ENCODE measurements at regions not wholly inside any gene's neighbourhood (a gene's known extent, or its start where the extent isn't known, plus 50 kb on each side); places are given as distances from the start of the nearest gene placed in this dataset.
"Not testable (repeated sequence)": the region's sequence is repeated elsewhere in the genome, so short reads cannot be mapped to it uniquely, and the experiment has no call there.

DNA sequence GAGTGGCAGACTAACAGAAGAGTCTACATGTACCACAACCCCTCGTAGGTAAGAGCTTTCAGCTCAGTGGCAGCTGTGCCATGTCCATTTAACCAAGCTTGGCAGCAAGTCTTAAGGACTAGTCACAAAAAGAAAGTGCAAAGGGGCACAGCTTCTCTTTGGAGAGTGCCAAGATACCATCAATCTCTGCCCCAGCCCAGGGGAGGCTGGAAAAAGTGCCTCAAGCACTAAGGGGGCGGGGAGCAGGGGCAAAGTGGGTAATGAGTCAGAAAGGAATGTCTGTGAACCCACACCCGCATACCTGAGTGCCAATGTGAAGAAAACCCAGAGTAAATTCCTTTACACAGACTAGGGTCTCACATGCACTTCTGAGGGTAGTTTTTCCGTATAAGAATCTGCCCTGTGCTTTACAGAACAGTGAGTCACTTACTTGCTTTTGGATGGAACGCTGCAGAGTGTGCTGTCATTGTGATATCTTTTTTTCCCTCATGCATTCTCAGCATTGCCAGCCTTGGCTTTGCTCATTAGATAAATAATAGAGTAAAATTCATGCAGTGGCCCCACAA, 219.8 kb downstream of the ZNF674 start:
- WGBS (ENCODE audit: insufficient coverage, insufficient read length): no CpG with 5 or more reads among the region's 5 CpGs
- no peak overlapping the region for H3K27ac ChIP-seq (ENCODE audit: low read length)
- DNase-seq (ENCODE audit: low read depth, low spot score): no peak
- H3K9me3 ChIP-seq (ENCODE audit: control insufficient read depth, insufficient read depth, low read length): no peaks in the 10 kb centered on the region
- no peaks in the 10 kb centered on the region for H3K27me3 ChIP-seq (ENCODE audit: control insufficient read depth, insufficient read depth, low read length)
- H3K4me1 ChIP-seq (ENCODE audit: control insufficient read depth, insufficient read depth, low read length): peaks cover 5% of the 10 kb centered on the region; the same call in 1 of the 2 replicates
- H3K36me3 ChIP-seq (ENCODE audit: control insufficient read depth, insufficient read depth, low read length): no peaks in the 10 kb centered on the region
- H3K4me3 ChIP-seq (ENCODE audit: low read length): no peak overlapping the region

GRCh38 chrX:46324166-46324565, 221.1 kb downstream of the ZNF674 start:
- no peak for DNase-seq (ENCODE audit: low read depth, low spot score)
- Histone ChIP-seq H3K9me3 (ENCODE audit: control insufficient read depth, insufficient read depth, low read length) (no peaks in the 10 kb centered on the region), H3K27me3 (ENCODE audit: control insufficient read depth, insufficient read depth, low read length) (no peaks in the 10 kb centered on the region), H3K4me1 (ENCODE audit: control insufficient read depth, insufficient read depth, low read length) (peaks cover 5% of the 10 kb centered on the region; the same call in 1 of the 2 replicates), H3K27ac (ENCODE audit: low read length) (no peak overlapping the region), H3K4me3 (ENCODE audit: low read length) (no peak overlapping the region), H3K36me3 (ENCODE audit: control insufficient read depth, insufficient read depth, low read length) (no peaks in the 10 kb centered on the region)
- WGBS (ENCODE audit: insufficient coverage, insufficient read length): no CpG with 5 or more reads among the region's 3 CpGs

DNA sequence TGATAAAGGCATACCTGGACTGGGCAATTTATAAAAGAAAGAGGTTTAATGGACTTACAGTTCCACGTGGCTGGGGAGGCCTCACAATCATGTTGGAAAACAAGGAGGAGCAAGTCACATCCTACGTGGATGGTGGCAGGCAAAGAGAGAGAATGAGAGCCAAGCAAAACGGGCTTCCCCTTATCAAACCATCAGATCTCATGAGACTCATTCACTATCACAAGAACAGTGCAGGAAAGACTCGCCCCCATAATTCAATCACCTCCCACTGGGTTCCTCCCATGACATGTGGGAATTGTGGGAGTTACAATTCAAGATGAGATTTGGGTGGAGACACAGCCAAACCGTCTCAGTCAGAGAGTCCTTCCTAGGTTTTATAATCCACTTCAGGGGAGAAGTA, 222.3 kb downstream of the ZNF674 start:
- not testable (repeated sequence) for H3K9me3 ChIP-seq (ENCODE audit: control insufficient read depth, insufficient read depth, low read length); H3K36me3 ChIP-seq (ENCODE audit: control insufficient read depth, insufficient read depth, low read length); DNase-seq (ENCODE audit: low read depth, low spot score); H3K27me3 ChIP-seq (ENCODE audit: control insufficient read depth, insufficient read depth, low read length); H3K4me3 ChIP-seq (ENCODE audit: low read length); H3K27ac ChIP-seq (ENCODE audit: low read length); H3K4me1 ChIP-seq (ENCODE audit: control insufficient read depth, insufficient read depth, low read length)
- no CpG with 5 or more reads among the region's 5 CpGs for WGBS (ENCODE audit: insufficient coverage, insufficient read length)

DNA sequence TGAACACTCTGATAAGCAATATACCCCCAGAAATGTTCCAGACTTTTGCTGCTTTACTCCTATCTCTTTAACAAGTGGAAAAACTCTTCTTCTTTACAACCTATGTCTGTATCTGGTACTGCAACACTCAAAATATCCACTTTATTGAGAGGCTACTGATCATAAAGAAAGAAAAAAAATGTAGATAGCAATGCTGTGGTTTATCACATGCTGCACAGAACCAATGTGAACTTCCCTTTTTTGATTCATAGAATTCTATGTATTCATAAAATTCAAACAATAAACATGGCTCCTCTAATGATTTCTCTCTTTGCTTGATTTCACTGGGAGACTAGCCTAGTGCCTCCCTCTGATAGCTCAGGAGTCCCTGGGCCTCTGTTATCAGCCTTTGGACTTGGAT, 223.5 kb downstream of the ZNF674 start:
- Histone ChIP-seq H3K4me1 (ENCODE audit: control insufficient read depth, insufficient read depth, low read length) (peaks cover 2% of the 10 kb centered on the region; the same call in 1 of the 2 replicates), H3K27ac (ENCODE audit: low read length) (no peak overlapping the region)
- DNase-seq (ENCODE audit: low read depth, low spot score): no peak

DNA sequence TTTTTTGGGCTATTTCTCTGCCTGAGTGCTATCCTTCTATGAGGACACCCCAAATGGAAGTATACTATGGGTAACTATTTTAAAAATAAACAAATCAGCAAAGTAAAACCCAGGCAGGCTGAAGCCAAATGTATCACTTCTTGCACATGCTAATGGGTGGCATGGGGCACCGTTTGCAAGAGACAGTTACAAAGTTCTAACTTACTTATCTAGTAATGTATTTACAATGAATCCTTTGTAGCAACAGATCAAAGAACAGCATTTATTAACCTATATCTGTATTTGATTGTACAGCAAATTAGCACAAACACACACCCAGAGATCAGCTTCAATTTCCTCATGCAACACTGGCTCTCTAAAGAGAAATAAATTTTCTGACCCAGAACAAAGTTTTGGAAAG, 225.5 kb downstream of the ZNF674 start:
- H3K9me3 ChIP-seq (ENCODE audit: control insufficient read depth, insufficient read depth, low read length): no peaks in the 10 kb centered on the region
- no peak for DNase-seq (ENCODE audit: low read depth, low spot score)
- H3K27ac ChIP-seq (ENCODE audit: low read length): no peak overlapping the region
- H3K4me1 ChIP-seq (ENCODE audit: control insufficient read depth, insufficient read depth, low read length): no peaks in the 10 kb centered on the region
- no peak overlapping the region for H3K4me3 ChIP-seq (ENCODE audit: low read length)
- H3K36me3 ChIP-seq (ENCODE audit: control insufficient read depth, insufficient read depth, low read length): no peaks in the 10 kb centered on the region
- H3K27me3 ChIP-seq (ENCODE audit: control insufficient read depth, insufficient read depth, low read length): no peaks in the 10 kb centered on the region
- no CpG with 5 or more reads among the region's 1 CpG for WGBS (ENCODE audit: insufficient coverage, insufficient read length)

More for the DNA sequence above, 223.5 kb downstream of the ZNF674 start:
- Histone ChIP-seq H3K4me3 (ENCODE audit: low read length) (no peak overlapping the region), H3K36me3 (ENCODE audit: control insufficient read depth, insufficient read depth, low read length) (no peaks in the 10 kb centered on the region), H3K27me3 (ENCODE audit: control insufficient read depth, insufficient read depth, low read length) (no peaks in the 10 kb centered on the region), H3K9me3 (ENCODE audit: control insufficient read depth, insufficient read depth, low read length) (no peaks in the 10 kb centered on the region)

DNA sequence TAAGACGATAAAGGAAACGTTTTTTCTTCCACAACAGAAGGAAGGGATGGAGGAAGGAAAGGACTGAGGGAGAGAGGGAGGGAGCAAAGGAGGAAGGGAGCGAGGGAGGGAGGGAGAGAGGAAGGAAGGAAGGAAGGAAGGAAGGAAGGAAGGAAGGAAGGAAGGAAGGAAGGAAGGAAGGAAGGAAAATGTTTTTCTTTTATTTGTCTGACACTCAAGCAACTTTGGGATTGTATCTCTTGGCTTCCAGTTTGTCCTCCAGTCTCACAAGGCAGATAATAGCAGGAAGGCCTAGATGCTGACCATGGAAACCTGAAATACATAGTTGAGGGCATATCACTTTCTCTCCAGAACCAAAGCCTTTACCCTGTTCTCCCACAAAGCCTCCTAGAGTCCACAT, 226.7 kb downstream of the ZNF674 start:
- WGBS (ENCODE audit: insufficient coverage, insufficient read length): no CpG with 5 or more reads among the region's 3 CpGs
- Histone ChIP-seq H3K4me1 (ENCODE audit: control insufficient read depth, insufficient read depth, low read length) (no peaks in the 10 kb centered on the region), H3K27me3 (ENCODE audit: control insufficient read depth, insufficient read depth, low read length) (no peaks in the 10 kb centered on the region), H3K27ac (ENCODE audit: low read length) (no peak overlapping the region), H3K4me3 (ENCODE audit: low read length) (no peak overlapping the region), H3K9me3 (ENCODE audit: control insufficient read depth, insufficient read depth, low read length) (no peaks in the 10 kb centered on the region), H3K36me3 (ENCODE audit: control insufficient read depth, insufficient read depth, low read length) (no peaks in the 10 kb centered on the region)
- DNase-seq (ENCODE audit: low read depth, low spot score): no peak

DNA sequence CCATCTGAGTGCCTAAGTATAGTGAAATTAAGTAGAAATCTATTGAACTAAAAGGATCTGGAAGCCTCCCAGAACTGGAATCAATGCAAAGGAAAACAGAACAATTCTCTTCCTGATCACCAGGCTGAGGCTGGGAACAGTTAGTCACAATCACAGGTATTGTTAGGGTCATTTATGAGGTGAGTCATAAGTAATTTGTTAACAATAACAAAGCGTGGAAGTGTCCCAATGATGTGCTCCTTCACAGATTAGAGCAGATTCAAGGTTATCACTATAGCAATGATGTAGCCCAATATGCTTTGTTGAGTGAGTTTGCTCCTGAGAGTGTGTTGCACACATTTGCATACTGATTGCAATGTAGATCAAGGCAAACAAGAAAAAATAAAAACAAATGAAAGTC, 228.1 kb downstream of the ZNF674 start:
- Histone ChIP-seq H3K27ac (ENCODE audit: low read length) (no peak overlapping the region), H3K36me3 (ENCODE audit: control insufficient read depth, insufficient read depth, low read length) (no peaks in the 10 kb centered on the region), H3K27me3 (ENCODE audit: control insufficient read depth, insufficient read depth, low read length) (no peaks in the 10 kb centered on the region), H3K4me1 (ENCODE audit: control insufficient read depth, insufficient read depth, low read length) (no peaks in the 10 kb centered on the region), H3K9me3 (ENCODE audit: control insufficient read depth, insufficient read depth, low read length) (no peaks in the 10 kb centered on the region), H3K4me3 (ENCODE audit: low read length) (no peak overlapping the region)
- no peak for DNase-seq (ENCODE audit: low read depth, low spot score)
- WGBS (ENCODE audit: insufficient coverage, insufficient read length): no CpG with 5 or more reads among the region's 1 CpG

GRCh38 chrX:46311581-46312120, 233.6 kb downstream of the ZNF674 start:
- DNase-seq (ENCODE audit: low read depth, low spot score): no peak
- no peak overlapping the region for H3K27ac ChIP-seq (ENCODE audit: low read length)
- no peak overlapping the region for H3K4me3 ChIP-seq (ENCODE audit: low read length)
- no peaks in the 10 kb centered on the region for H3K27me3 ChIP-seq (ENCODE audit: control insufficient read depth, insufficient read depth, low read length)
- no peaks in the 10 kb centered on the region for H3K36me3 ChIP-seq (ENCODE audit: control insufficient read depth, insufficient read depth, low read length)
- H3K9me3 ChIP-seq (ENCODE audit: control insufficient read depth, insufficient read depth, low read length): no peaks in the 10 kb centered on the region
- H3K4me1 ChIP-seq (ENCODE audit: control insufficient read depth, insufficient read depth, low read length): no peaks in the 10 kb centered on the region
- no CpG with 5 or more reads among the region's 4 CpGs for WGBS (ENCODE audit: insufficient coverage, insufficient read length)

- no CpG with 5 or more reads among the region's 4 CpGs for WGBS (ENCODE audit: insufficient coverage, insufficient read length)
- H3K4me3 ChIP-seq (ENCODE audit: low read length): no peak overlapping the region
- no peaks in the 10 kb centered on the region for H3K27me3 ChIP-seq (ENCODE audit: control insufficient read depth, insufficient read depth, low read length)
- H3K36me3 ChIP-seq (ENCODE audit: control insufficient read depth, insufficient read depth, low read length): no peaks in the 10 kb centered on the region
- no peak overlapping the region for H3K27ac ChIP-seq (ENCODE audit: low read length)
- H3K9me3 ChIP-seq (ENCODE audit: control insufficient read depth, insufficient read depth, low read length): no peaks in the 10 kb centered on the region
- no peaks in the 10 kb centered on the region for H3K4me1 ChIP-seq (ENCODE audit: control insufficient read depth, insufficient read depth, low read length)
- DNase-seq (ENCODE audit: low read depth, low spot score): no peak
These were observed 234.3 kb downstream of the ZNF674 start for GRCh38 chrX:46310815-46311497.

- DNase-seq (ENCODE audit: low read depth, low spot score): no peak
- H3K9me3 ChIP-seq (ENCODE audit: control insufficient read depth, insufficient read depth, low read length): no peaks in the 10 kb centered on the region
- H3K36me3 ChIP-seq (ENCODE audit: control insufficient read depth, insufficient read depth, low read length): no peaks in the 10 kb centered on the region
- H3K4me1 ChIP-seq (ENCODE audit: control insufficient read depth, insufficient read depth, low read length): no peaks in the 10 kb centered on the region
- no CpG with 5 or more reads among the region's 3 CpGs for WGBS (ENCODE audit: insufficient coverage, insufficient read length)
- H3K27ac ChIP-seq (ENCODE audit: low read length): no peak overlapping the region
- no peak overlapping the region for H3K4me3 ChIP-seq (ENCODE audit: low read length)
- H3K27me3 ChIP-seq (ENCODE audit: control insufficient read depth, insufficient read depth, low read length): no peaks in the 10 kb centered on the region
These were observed 237.1 kb downstream of the ZNF674 start for GRCh38 chrX:46308110-46308509.

DNA sequence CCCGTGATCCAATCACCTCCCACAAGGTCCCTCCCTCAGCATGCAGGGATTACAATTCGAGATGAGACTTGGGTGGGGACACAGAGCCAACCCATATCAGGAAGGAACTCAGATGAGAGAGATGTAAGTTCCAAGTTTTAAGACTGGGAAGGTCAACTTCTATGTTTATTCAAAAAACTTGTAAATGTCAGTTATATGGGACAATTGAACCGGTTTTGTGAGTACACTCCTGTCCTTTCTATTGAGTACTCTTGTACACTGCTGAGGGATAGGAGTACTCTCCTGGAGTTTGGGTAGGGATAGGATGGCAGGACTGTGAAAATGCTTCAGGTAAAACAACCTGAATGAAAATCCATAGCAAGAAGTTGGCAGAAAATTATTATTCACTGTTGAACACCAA, 239.1 kb downstream of the ZNF674 start:
- Histone ChIP-seq H3K4me1 (ENCODE audit: control insufficient read depth, insufficient read depth, low read length) (no peaks in the 10 kb centered on the region), H3K27ac (ENCODE audit: low read length) (no peak overlapping the region), H3K9me3 (ENCODE audit: control insufficient read depth, insufficient read depth, low read length) (no peaks in the 10 kb centered on the region), H3K36me3 (ENCODE audit: control insufficient read depth, insufficient read depth, low read length) (no peaks in the 10 kb centered on the region), H3K27me3 (ENCODE audit: control insufficient read depth, insufficient read depth, low read length) (no peaks in the 10 kb centered on the region), H3K4me3 (ENCODE audit: low read length) (no peak overlapping the region)
- no CpG with 5 or more reads among the region's 3 CpGs for WGBS (ENCODE audit: insufficient coverage, insufficient read length)
- DNase-seq (ENCODE audit: low read depth, low spot score): no peak
